ENCODE measurements at regions not wholly inside any gene's neighbourhood (a gene's known extent, or its start where the extent isn't known, plus 50 kb on each side); places are given as distances from the start of the nearest gene placed in this dataset.

DNA sequence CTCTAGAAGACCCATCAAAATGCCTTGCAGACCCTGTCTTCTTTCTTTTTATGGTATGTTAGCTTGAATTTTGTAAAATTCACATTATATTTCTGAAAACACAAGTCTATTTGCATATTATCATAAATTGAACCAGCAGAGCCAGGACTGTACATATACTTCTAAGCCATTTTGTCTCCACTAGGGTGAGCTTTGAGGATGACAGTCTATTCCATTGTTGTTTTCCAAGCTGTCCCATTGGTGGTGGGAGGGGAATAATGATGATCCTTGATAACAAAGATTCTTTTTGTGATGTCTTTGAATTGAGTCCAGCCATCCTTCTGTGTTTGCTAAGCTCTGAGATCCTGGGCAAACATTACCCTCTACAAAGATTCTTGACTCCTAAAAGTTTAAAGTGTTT lies 359.3 kb upstream of the PCDH20 start:
- Histone ChIP-seq H3K79me2 (replicated peaks; ENCODE audit: insufficient read depth) (no peaks in the 10 kb centered on the region), H3K4me3 (no peak overlapping the region), H3K27ac (ENCODE audit: low read depth) (no peak overlapping the region), H3K9me2 (ENCODE audit: insufficient read depth) (no peaks in the 10 kb centered on the region), H3K4me1 (ENCODE audit: insufficient read depth) (no peaks in the 10 kb centered on the region), H4K20me1 (replicated peaks; ENCODE audit: insufficient read depth) (no peaks in the 10 kb centered on the region), H3K4me2 (no peak overlapping the region), H3K36me3 (ENCODE audit: insufficient read depth) (no peaks in the 10 kb centered on the region), H3K27me3 (ENCODE audit: insufficient read depth) (no peaks in the 10 kb centered on the region), H3F3A (replicated peaks; ENCODE audit: low read depth) (no peaks in the 10 kb centered on the region), H2AFZ (no peak overlapping the region)
- ATAC-seq (no peak), DNase-seq (ENCODE audit: low spot score) (no peak)
- Mint-ChIP-seq H3K36me3 (ENCODE audit: low read depth) (no peaks in the 10 kb centered on the region), H3K4me1 (no peaks in the 10 kb centered on the region; the same call in 2 of the 3 replicates), H3K27ac (no peak overlapping the region), H3K4me3 (no peak overlapping the region), H3K9me3 (no peaks in the 10 kb centered on the region), H3K27me3 (ENCODE audit: insufficient read depth, low read depth, poor library complexity) (no peaks in the 10 kb centered on the region)
- TF ChIP-seq, protein P1, sequence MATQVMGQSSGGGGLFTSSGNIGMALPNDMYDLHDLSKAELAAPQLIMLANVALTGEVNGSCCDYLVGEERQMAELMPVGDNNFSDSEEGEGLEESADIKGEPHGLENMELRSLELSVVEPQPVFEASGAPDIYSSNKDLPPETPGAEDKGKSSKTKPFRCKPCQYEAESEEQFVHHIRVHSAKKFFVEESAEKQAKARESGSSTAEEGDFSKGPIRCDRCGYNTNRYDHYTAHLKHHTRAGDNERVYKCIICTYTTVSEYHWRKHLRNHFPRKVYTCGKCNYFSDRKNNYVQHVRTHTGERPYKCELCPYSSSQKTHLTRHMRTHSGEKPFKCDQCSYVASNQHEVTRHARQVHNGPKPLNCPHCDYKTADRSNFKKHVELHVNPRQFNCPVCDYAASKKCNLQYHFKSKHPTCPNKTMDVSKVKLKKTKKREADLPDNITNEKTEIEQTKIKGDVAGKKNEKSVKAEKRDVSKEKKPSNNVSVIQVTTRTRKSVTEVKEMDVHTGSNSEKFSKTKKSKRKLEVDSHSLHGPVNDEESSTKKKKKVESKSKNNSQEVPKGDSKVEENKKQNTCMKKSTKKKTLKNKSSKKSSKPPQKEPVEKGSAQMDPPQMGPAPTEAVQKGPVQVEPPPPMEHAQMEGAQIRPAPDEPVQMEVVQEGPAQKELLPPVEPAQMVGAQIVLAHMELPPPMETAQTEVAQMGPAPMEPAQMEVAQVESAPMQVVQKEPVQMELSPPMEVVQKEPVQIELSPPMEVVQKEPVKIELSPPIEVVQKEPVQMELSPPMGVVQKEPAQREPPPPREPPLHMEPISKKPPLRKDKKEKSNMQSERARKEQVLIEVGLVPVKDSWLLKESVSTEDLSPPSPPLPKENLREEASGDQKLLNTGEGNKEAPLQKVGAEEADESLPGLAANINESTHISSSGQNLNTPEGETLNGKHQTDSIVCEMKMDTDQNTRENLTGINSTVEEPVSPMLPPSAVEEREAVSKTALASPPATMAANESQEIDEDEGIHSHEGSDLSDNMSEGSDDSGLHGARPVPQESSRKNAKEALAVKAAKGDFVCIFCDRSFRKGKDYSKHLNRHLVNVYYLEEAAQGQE (IDR thresholded peaks at IDR 0.05; ENCODE audit: unreplicated experiment): no peak
- TF ChIP-seq CREB1 (CRISPR knock-in tag; IDR thresholded peaks at IDR 0.05; ENCODE audit: low read depth) (no peak), ZNF331 (CRISPR knock-in tag; IDR thresholded peaks at IDR 0.05; ENCODE audit: low read depth) (no peak), JUNB (IDR thresholded peaks at IDR 0.05; ENCODE audit: unreplicated experiment) (no peak), ZNF114 (CRISPR knock-in tag; IDR thresholded peaks at IDR 0.05) (no peak), EZH2 (IDR thresholded peaks at IDR 0.05; ENCODE audit: low read depth, unreplicated experiment) (no peak), STAT1 (IDR thresholded peaks at IDR 0.05; ENCODE audit: unreplicated experiment) (no peak)
- TF ChIP-seq, protein P2, sequence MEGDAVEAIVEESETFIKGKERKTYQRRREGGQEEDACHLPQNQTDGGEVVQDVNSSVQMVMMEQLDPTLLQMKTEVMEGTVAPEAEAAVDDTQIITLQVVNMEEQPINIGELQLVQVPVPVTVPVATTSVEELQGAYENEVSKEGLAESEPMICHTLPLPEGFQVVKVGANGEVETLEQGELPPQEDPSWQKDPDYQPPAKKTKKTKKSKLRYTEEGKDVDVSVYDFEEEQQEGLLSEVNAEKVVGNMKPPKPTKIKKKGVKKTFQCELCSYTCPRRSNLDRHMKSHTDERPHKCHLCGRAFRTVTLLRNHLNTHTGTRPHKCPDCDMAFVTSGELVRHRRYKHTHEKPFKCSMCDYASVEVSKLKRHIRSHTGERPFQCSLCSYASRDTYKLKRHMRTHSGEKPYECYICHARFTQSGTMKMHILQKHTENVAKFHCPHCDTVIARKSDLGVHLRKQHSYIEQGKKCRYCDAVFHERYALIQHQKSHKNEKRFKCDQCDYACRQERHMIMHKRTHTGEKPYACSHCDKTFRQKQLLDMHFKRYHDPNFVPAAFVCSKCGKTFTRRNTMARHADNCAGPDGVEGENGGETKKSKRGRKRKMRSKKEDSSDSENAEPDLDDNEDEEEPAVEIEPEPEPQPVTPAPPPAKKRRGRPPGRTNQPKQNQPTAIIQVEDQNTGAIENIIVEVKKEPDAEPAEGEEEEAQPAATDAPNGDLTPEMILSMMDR (conservative IDR thresholded peaks at IDR 0.05; ENCODE audit: low read depth in 2 of 2): no peak

DNA sequence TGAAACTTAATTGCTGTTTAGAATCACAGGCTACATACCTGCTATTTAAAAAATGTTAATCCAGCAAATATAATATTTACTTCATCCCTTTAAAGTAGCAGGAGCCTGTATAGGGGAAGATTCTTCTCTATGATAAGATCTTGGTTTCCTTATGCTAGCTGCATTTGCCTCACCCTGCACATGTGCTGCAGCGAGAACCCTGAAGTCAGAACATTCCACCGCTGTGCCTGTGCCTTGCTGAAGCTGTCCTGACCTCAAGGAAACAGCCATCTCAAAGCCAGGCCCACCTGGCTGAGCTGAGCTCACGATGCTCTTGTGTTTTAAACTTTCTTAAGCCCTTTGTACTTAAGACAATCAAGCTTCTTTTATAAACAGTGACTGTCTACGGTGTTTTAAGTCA lies 355.0 kb upstream of the PCDH20 start:
- Mint-ChIP-seq H3K27me3 (ENCODE audit: insufficient read depth, low read depth, poor library complexity) (no peaks in the 10 kb centered on the region), H3K9me3 (no peaks in the 10 kb centered on the region), H3K4me3 (no peak overlapping the region), H3K4me1 (no peaks in the 10 kb centered on the region), H3K36me3 (ENCODE audit: low read depth) (no peaks in the 10 kb centered on the region), H3K27ac (no peak overlapping the region)
- TF ChIP-seq STAT1 (IDR thresholded peaks at IDR 0.05; ENCODE audit: unreplicated experiment): no peak
- no peak for TF ChIP-seq NANOG (IDR thresholded peaks at IDR 0.05; ENCODE audit: borderline replicate concordance)
- TF ChIP-seq ZNF114 (CRISPR knock-in tag; IDR thresholded peaks at IDR 0.05): no peak
- TF ChIP-seq, protein P2 (conservative IDR thresholded peaks at IDR 0.05; ENCODE audit: low read depth in 2 of 2): no peak
- TF ChIP-seq, protein P1 (IDR thresholded peaks at IDR 0.05; ENCODE audit: unreplicated experiment): no peak
- no peak for TF ChIP-seq CREB1 (CRISPR knock-in tag; IDR thresholded peaks at IDR 0.05; ENCODE audit: low read depth)
- Histone ChIP-seq H2AFZ (peak overlapping the region; percentile 21; the same call in 1 of the 2 replicates), H3K79me2 (replicated peaks; ENCODE audit: insufficient read depth) (no peaks in the 10 kb centered on the region), H3K27ac (ENCODE audit: low read depth) (no peak overlapping the region), H3K9me2 (ENCODE audit: insufficient read depth) (no peaks in the 10 kb centered on the region), H3K4me2 (no peak overlapping the region), H3F3A (replicated peaks; ENCODE audit: low read depth) (no peaks in the 10 kb centered on the region), H3K36me3 (ENCODE audit: insufficient read depth) (no peaks in the 10 kb centered on the region), H3K4me1 (ENCODE audit: insufficient read depth) (no peaks in the 10 kb centered on the region), H3K4me3 (no peak overlapping the region), H3K27me3 (ENCODE audit: insufficient read depth) (no peaks in the 10 kb centered on the region), H4K20me1 (replicated peaks; ENCODE audit: insufficient read depth) (no peaks in the 10 kb centered on the region)
- peak; percentile 5 for DNase-seq (ENCODE audit: low spot score)
- peak; percentile 49; the same call in 1 of the 3 replicates for ATAC-seq

Measured in GM23338 (cell line).